K562 (cell line): ENCODE measurements at regions not wholly inside any gene's neighbourhood (a gene's known extent, or its start where the extent isn't known, plus 50 kb on each side); places are given as distances from the start of the nearest gene placed in this dataset.

ENCODE experiments used
- EZH2 ChIP-seq: IDR thresholded peaks from 2 replicates; pipeline ENCODE4 v1.6.1; 2012; ENCODE audit warnings: low read depth, mild to moderate bottlenecking, inconsistent platforms, low read length, borderline replicate concordance
- GATAD2A ChIP-seq: fragments of 450-650 bp; IDR thresholded peaks from 2 replicates; pipeline ENCODE4 v1.6.1; 2017
- POLR2AphosphoS5 ChIP-seq: IDR thresholded peaks from 2 replicates; pipeline ENCODE4 v1.6.1; 2011; ENCODE audit warnings: mild to moderate bottlenecking, low read depth, low read length, moderate library complexity; ENCODE audit not compliant: control insufficient read depth, insufficient read depth
- RHOXF2B ChIP-seq: fragments of 250-450 bp; sonication (Bioruptor Pico); conservative IDR thresholded peaks from 2 replicates; pipeline ENCODE4 v1.5.1; 2021
- SAFB ChIP-seq: fragments of 200-400 bp; formaldehyde crosslinking; IDR thresholded peaks from 2 replicates; pipeline ENCODE4 v1.6.1; 2017; ENCODE audit warnings: low read depth, low read length, borderline replicate concordance
- TEAD4 ChIP-seq, 2 experiments: sonication (generic) in 1 of 2; formaldehyde crosslinking in 1 of 2; IDR thresholded peaks; 2 replicates each; pipeline versions ENCODE4 v1.6.1 to v1.8.0; 2012 to 2022; ENCODE audit warnings: borderline replicate concordance in 1 of 2, inconsistent platforms in 1 of 2, low read length in 1 of 2, mild to moderate bottlenecking in 1 of 2, missing genetic modification reagents in 1 of 2
- ZFP30 ChIP-seq: fragments of 250-450 bp; sonication (Bioruptor Pico); IDR thresholded peaks from 2 replicates; pipeline ENCODE4 v1.8.0; 2022; ENCODE audit warnings: moderate library complexity, mild to moderate bottlenecking, inconsistent platforms, borderline replicate concordance
- TF ChIP-seq, protein P1 (sequence below), 3 experiments: IDR thresholded peaks in 2 of 3; conservative IDR thresholded peaks in 1 of 3; 2 replicates each; pipeline ENCODE4 v1.5.1; 2011 to 2012; ENCODE audit warnings: low read length in 3 of 3, mild to moderate bottlenecking in 3 of 3, control low read depth in 2 of 3, improper control_type of control experiment in 1 of 3, inconsistent platforms in 1 of 3, low read depth in 1 of 3, mixed read lengths in 1 of 3, moderate library complexity in 1 of 3; ENCODE audit not compliant: insufficient read depth in 2 of 3
- TF ChIP-seq, protein P2 (sequence below), 2 experiments: fragments of 450-650 bp; IDR thresholded peaks; 2 replicates each; pipeline ENCODE4 v1.6.1; 2018; ENCODE audit warnings: mild to moderate bottlenecking in 2 of 2, low read depth in 1 of 2; ENCODE audit not compliant: partially characterized antibody in 2 of 2
- TF ChIP-seq, protein P3 (sequence below): sonication (generic); formaldehyde crosslinking; IDR thresholded peaks from 2 replicates; pipeline ENCODE4 v1.8.1; 2023; ENCODE audit warnings: mild to moderate bottlenecking, missing genetic modification reagents

DNA sequence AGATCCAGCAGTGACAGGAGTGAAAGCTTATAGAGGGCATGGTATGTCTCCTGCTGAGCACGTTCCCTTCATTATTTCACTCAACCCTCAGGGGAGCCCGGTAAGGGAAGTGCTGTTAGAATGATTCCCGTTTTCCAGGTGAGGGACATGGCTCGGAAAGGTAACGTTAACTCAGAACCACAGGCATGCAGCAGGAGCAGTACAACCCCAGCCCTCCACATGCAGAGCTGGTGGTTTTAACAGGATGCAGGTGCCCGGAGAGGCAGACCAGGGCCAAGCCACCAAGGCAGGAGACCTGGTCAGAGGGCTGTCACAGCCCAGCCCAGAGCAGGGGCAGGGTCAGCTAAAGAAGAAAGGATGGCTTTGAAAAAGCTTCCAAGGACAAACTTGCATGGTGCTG is 268.5 kb downstream of the SH3BP4 start:
- TF ChIP-seq SAFB (no peak), GATAD2A (no peak), RHOXF2B (CRISPR knock-in tag) (no peak), ZFP30 (CRISPR knock-in tag) (no peak), POLR2AphosphoS5 (no peak), TEAD4 (IDR thresholded peaks at IDR 0.05; ENCODE audit: low read length) (no peak), TEAD4 (CRISPR knock-in tag; IDR thresholded peaks at IDR 0.05; ENCODE audit: borderline replicate concordance) (no peak), EZH2 (no peak)
- TF ChIP-seq, protein P1, sequence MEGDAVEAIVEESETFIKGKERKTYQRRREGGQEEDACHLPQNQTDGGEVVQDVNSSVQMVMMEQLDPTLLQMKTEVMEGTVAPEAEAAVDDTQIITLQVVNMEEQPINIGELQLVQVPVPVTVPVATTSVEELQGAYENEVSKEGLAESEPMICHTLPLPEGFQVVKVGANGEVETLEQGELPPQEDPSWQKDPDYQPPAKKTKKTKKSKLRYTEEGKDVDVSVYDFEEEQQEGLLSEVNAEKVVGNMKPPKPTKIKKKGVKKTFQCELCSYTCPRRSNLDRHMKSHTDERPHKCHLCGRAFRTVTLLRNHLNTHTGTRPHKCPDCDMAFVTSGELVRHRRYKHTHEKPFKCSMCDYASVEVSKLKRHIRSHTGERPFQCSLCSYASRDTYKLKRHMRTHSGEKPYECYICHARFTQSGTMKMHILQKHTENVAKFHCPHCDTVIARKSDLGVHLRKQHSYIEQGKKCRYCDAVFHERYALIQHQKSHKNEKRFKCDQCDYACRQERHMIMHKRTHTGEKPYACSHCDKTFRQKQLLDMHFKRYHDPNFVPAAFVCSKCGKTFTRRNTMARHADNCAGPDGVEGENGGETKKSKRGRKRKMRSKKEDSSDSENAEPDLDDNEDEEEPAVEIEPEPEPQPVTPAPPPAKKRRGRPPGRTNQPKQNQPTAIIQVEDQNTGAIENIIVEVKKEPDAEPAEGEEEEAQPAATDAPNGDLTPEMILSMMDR (IDR thresholded peaks at IDR 0.05 in 2 of 3, conservative IDR thresholded peaks at IDR 0.05 in 1 of 3; ENCODE audit: insufficient read depth in 2 of 3, low read depth in 1 of 3, low read length in 3 of 3): no peak
- TF ChIP-seq, protein P2, sequence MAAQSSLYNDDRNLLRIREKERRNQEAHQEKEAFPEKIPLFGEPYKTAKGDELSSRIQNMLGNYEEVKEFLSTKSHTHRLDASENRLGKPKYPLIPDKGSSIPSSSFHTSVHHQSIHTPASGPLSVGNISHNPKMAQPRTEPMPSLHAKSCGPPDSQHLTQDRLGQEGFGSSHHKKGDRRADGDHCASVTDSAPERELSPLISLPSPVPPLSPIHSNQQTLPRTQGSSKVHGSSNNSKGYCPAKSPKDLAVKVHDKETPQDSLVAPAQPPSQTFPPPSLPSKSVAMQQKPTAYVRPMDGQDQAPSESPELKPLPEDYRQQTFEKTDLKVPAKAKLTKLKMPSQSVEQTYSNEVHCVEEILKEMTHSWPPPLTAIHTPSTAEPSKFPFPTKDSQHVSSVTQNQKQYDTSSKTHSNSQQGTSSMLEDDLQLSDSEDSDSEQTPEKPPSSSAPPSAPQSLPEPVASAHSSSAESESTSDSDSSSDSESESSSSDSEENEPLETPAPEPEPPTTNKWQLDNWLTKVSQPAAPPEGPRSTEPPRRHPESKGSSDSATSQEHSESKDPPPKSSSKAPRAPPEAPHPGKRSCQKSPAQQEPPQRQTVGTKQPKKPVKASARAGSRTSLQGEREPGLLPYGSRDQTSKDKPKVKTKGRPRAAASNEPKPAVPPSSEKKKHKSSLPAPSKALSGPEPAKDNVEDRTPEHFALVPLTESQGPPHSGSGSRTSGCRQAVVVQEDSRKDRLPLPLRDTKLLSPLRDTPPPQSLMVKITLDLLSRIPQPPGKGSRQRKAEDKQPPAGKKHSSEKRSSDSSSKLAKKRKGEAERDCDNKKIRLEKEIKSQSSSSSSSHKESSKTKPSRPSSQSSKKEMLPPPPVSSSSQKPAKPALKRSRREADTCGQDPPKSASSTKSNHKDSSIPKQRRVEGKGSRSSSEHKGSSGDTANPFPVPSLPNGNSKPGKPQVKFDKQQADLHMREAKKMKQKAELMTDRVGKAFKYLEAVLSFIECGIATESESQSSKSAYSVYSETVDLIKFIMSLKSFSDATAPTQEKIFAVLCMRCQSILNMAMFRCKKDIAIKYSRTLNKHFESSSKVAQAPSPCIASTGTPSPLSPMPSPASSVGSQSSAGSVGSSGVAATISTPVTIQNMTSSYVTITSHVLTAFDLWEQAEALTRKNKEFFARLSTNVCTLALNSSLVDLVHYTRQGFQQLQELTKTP (IDR thresholded peaks at IDR 0.05; ENCODE audit: low read depth in 1 of 2, partially characterized antibody in 2 of 2): no peak
- TF ChIP-seq, protein P3, sequence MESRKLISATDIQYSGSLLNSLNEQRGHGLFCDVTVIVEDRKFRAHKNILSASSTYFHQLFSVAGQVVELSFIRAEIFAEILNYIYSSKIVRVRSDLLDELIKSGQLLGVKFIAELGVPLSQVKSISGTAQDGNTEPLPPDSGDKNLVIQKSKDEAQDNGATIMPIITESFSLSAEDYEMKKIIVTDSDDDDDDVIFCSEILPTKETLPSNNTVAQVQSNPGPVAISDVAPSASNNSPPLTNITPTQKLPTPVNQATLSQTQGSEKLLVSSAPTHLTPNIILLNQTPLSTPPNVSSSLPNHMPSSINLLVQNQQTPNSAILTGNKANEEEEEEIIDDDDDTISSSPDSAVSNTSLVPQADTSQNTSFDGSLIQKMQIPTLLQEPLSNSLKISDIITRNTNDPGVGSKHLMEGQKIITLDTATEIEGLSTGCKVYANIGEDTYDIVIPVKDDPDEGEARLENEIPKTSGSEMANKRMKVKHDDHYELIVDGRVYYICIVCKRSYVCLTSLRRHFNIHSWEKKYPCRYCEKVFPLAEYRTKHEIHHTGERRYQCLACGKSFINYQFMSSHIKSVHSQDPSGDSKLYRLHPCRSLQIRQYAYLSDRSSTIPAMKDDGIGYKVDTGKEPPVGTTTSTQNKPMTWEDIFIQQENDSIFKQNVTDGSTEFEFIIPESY: no peak
